ENCODE measurements at regions not wholly inside any gene's neighbourhood (a gene's known extent, or its start where the extent isn't known, plus 50 kb on each side); places are given as distances from the start of the nearest gene placed in this dataset.

GRCh38 chr5:116703328-116703727, 128.7 kb upstream of the SEMA6A start:
- no peak for DNase-seq

- no peak for DNase-seq
These were observed 128.2 kb upstream of the SEMA6A start for GRCh38 chr5:116702776-116703175.

GRCh38 chr5:116699332-116699731, 124.7 kb upstream of the SEMA6A start:
- no peak for DNase-seq

GRCh38 chr5:116696366-116696765, 121.7 kb upstream of the SEMA6A start:
- DNase-seq: no peak

GRCh38 chr5:116695681-116696080, 121.1 kb upstream of the SEMA6A start:
- no peak for DNase-seq

GRCh38 chr5:116686438-116686837, 111.8 kb upstream of the SEMA6A start:
- DNase-seq: no peak

- DNase-seq: no peak
These were observed 111.3 kb upstream of the SEMA6A start for GRCh38 chr5:116685931-116686330.

GRCh38 chr5:116685069-116685468, 110.4 kb upstream of the SEMA6A start:
- DNase-seq: no peak

GRCh38 chr5:116681334-116682013, 106.9 kb upstream of the SEMA6A start:
- no peak for DNase-seq

- no peak for DNase-seq
These were observed 100.9 kb upstream of the SEMA6A start for GRCh38 chr5:116675626-116675910.

- DNase-seq: no peak
These were observed 100.4 kb upstream of the SEMA6A start for GRCh38 chr5:116674881-116675625.

- DNase-seq: no peak
These were observed 98.8 kb upstream of the SEMA6A start for GRCh38 chr5:116673453-116673852.

- DNase-seq: no peak
These were observed 97.6 kb upstream of the SEMA6A start for GRCh38 chr5:116672203-116672602.

GRCh38 chr5:116671211-116671736, 96.7 kb upstream of the SEMA6A start:
- no peak for DNase-seq

- DNase-seq: no peak
These were observed 94.8 kb upstream of the SEMA6A start for GRCh38 chr5:116669261-116670031.

- no peak for DNase-seq
These were observed 93.8 kb upstream of the SEMA6A start for GRCh38 chr5:116668390-116668789.

- no peak for DNase-seq
These were observed 92.3 kb upstream of the SEMA6A start for GRCh38 chr5:116666901-116667300.

GRCh38 chr5:116664988-116665387, 90.4 kb upstream of the SEMA6A start:
- no peak for DNase-seq

GRCh38 chr5:116663081-116663480, 88.5 kb upstream of the SEMA6A start:
- DNase-seq: no peak

- no peak for DNase-seq
These were observed 86.8 kb upstream of the SEMA6A start for GRCh38 chr5:116661419-116661818.

- DNase-seq: no peak
These were observed 86.3 kb upstream of the SEMA6A start for GRCh38 chr5:116660929-116661328.

GRCh38 chr5:116658830-116659229, 84.2 kb upstream of the SEMA6A start:
- DNase-seq: no peak

- no peak for DNase-seq
These were observed 83.5 kb upstream of the SEMA6A start for GRCh38 chr5:116658141-116658540.

GRCh38 chr5:116655431-116655830, 80.8 kb upstream of the SEMA6A start:
- DNase-seq: no peak
